Testis (tissue), 2 donors: ENCODE measurements at regions not wholly inside any gene's neighbourhood (a gene's known extent, or its start where the extent isn't known, plus 50 kb on each side); places are given as distances from the start of the nearest gene placed in this dataset.

Source experiments
- DNase-seq: peaks from one replicate; pipeline ENCODE4 v3.0.0-alpha.2; 2019
- H3K27ac ChIP-seq, 2 donors: fragments of 200-600 bp; sonication (generic); one replicate each; pipeline ENCODE4 v1.5.1; 2019
- H3K27me3 ChIP-seq: fragments of 200-600 bp; sonication (generic); one replicate; pipeline ENCODE4 v1.5.1; 2019
- H3K36me3 ChIP-seq: fragments of 200-600 bp; sonication (generic); one replicate; pipeline ENCODE4 v1.5.1; 2017; ENCODE audit warnings: low read depth; ENCODE audit errors: missing control alignments
- H3K4me1 ChIP-seq: fragments of 200-600 bp; sonication (generic); one replicate; pipeline ENCODE4 v1.5.1; 2019
- H3K4me3 ChIP-seq, 2 donors: fragments of 200-600 bp; sonication (generic); one replicate each; pipeline ENCODE4 v1.5.1; 2017 to 2019
- H3K9me3 ChIP-seq: fragments of 200-600 bp; sonication (generic); one replicate; pipeline ENCODE4 v1.5.1; 2017
- CTCF ChIP-seq, 3 experiments: fragments of 450-650 bp in 2 of 3; fragments of 200-600 bp in 1 of 3; sonication (generic) in 1 of 3; IDR thresholded peaks; one replicate each; pipeline ENCODE4 v1.5.1; 2016 to 2019; ENCODE audit warnings: antibody characterized with exemption in 3 of 3, mild to moderate bottlenecking in 2 of 3, moderate library complexity in 1 of 3
- POLR2A ChIP-seq: fragments of 450-650 bp; IDR thresholded peaks from one replicate; pipeline ENCODE4 v1.6.1; 2017; ENCODE audit warnings: antibody characterized with exemption, mild to moderate bottlenecking, moderate library complexity
- WGBS, 2 donors: methylation state at CpG; one replicate each; pipeline ENCODE4 v1.1.5; 2018; 5-methylcytosine and 5-hydroxymethylcytosine counted together
- intact Hi-C: fragments of 100-400 bp; cut with DNase I; formaldehyde crosslinking; loops from one replicate; pipeline ENCODE4 v1.15.1; 2023; ENCODE audit warnings: low total_unique reads

DNA sequence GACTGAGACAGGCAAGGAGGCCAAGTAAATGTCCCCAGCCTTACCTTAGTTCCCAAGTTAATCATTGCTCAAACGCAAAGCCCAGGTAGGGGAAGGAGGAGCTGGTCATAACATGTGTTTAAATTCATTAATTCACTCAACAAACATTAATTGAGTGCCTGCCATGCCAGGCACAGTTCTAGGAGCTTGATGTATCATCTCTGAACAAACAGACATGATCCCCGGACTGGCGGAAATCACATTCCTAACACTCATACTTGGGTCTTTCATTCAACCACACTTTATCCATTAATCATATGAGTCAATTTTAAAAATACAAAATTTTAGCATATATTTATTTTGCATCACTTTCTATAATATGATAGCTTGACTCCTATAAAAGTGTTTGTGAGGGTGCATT, 335.3 kb upstream of the NOCT start:
- H3K4me1 ChIP-seq, result no peaks in the 10 kb centered on the region
- no peak for DNase-seq
- no peaks in the 10 kb centered on the region for H3K27me3 ChIP-seq
- no peak overlapping the region for H3K27ac ChIP-seq
- no peak overlapping the region for H3K4me3 ChIP-seq
- 95% methylated on average over 3 of the region's 3 CpGs for WGBS, 2 donors
- no peaks in the 10 kb centered on the region for H3K36me3 ChIP-seq
- no peak for TF ChIP-seq POLR2A
- TF ChIP-seq CTCF (IDR thresholded peaks at IDR 0.05), result no peak
- no peaks in the 10 kb centered on the region for H3K9me3 ChIP-seq
- intact Hi-C loops, result loop anchor here (10.0 kb wide), 1 partner anchor 645 kb away; no protein-coding TSS in a partner anchor

GRCh38 chr4:138678985-138679746, 336.4 kb upstream of the NOCT start:
- WGBS, 2 donors, result 80 to 87% methylated on average over 10 of the region's 10 CpGs
- no peaks in the 10 kb centered on the region for H3K36me3 ChIP-seq

DNA sequence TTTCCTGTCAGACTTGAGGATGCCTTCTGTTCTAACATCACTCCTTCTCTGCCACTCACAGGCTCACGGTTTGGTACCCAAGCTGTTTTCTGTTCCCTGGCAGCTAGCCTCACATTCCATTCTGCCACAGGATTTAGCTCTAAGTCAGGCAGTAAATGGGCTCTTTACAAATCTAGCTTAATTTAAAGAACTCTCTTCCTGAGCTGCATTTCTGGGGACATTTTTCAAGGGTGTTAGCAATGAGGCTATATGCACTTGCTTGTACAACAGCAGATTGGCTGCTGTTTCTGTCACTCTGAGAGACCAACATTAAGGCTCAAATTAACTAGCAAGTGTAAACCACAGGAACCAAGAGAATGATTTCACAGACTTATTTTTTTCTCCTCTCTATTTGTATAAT, 337.8 kb upstream of the NOCT start:
- no peak for DNase-seq
- 65 to 86% methylated on average over 1 of the region's 1 CpG for WGBS, 2 donors
- H3K27me3 ChIP-seq, result no peaks in the 10 kb centered on the region
- no peak overlapping the region for H3K4me3 ChIP-seq
- H3K27ac ChIP-seq, result no peak overlapping the region
- peaks cover 6% of the 10 kb centered on the region for H3K4me1 ChIP-seq
- TF ChIP-seq CTCF (IDR thresholded peaks at IDR 0.05) (no peak), POLR2A (no peak)
- H3K36me3 ChIP-seq, result no peaks in the 10 kb centered on the region
- intact Hi-C loops, result no loop called here
- H3K9me3 ChIP-seq, result no peaks in the 10 kb centered on the region

More at GRCh38 chr4:138678985-138679746, 336.4 kb upstream of the NOCT start:
- DNase-seq, result no peak
- Histone ChIP-seq H3K4me3 (no peak overlapping the region), H3K27ac (no peak overlapping the region), H3K4me1 (no peaks in the 10 kb centered on the region), H3K9me3 (no peaks in the 10 kb centered on the region), H3K27me3 (no peaks in the 10 kb centered on the region)
- TF ChIP-seq POLR2A, result no peak
- TF ChIP-seq CTCF (IDR thresholded peaks at IDR 0.05), result no peak
- intact Hi-C loops, result no loop called here

DNA sequence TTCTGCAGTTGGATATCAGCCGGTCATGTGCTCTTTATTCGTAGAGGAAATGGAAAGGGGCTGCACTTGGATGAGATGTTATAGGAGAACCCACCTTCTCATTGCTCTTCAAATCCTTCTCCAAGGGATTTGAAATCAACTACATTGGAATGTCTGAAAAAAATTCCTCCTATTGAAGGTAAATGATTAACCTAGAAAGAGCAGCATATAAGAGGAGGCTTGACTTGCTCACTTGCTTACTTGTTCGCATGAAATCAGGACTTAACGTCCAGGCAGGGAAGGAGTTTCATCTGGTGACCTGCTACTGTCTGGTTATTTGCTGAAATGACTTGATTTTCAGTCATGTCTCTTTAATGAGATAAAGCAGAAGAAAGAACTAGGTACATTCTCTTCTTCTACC, 338.4 kb upstream of the NOCT start:
- no peak overlapping the region for H3K27ac ChIP-seq
- TF ChIP-seq CTCF (IDR thresholded peaks at IDR 0.05) (no peak), POLR2A (no peak)
- DNase-seq, result no peak
- no peaks in the 10 kb centered on the region for H3K36me3 ChIP-seq
- no peaks in the 10 kb centered on the region for H3K27me3 ChIP-seq
- no peaks in the 10 kb centered on the region for H3K9me3 ChIP-seq
- 84 to 91% methylated on average over 4 of the region's 4 CpGs for WGBS, 2 donors
- H3K4me3 ChIP-seq, result no peak overlapping the region
- intact Hi-C loops, result no loop called here
- H3K4me1 ChIP-seq, result peaks cover 7% of the 10 kb centered on the region

DNA sequence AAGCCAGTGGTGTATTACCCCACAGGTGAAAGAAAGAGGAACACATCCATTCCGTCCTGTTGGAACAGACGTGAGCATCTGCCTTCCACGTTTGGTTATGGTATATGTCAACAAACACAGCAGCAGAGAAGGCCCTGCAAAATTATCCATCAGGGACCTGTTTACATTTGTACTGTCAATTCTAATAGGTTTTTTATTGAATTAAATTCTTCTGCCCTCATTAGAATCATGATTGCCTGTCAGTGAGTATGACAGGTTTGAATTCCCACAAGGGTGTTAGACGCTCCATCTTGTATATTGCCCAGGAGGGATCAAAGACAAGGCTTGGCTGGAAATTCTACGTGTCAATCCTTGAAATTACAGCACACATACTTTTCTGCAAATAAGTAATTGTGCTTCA, 339.9 kb upstream of the NOCT start:
- no peak overlapping the region for H3K27ac ChIP-seq
- H3K9me3 ChIP-seq, result no peaks in the 10 kb centered on the region
- TF ChIP-seq CTCF (IDR thresholded peaks at IDR 0.05), result no peak
- TF ChIP-seq POLR2A, result no peak
- DNase-seq, result no peak
- H3K4me3 ChIP-seq, result no peak overlapping the region
- peaks cover 14% of the 10 kb centered on the region for H3K4me1 ChIP-seq
- WGBS, 2 donors, result 90% methylated on average over 5 of the region's 5 CpGs
- intact Hi-C loops, result no loop called here
- H3K27me3 ChIP-seq, result no peaks in the 10 kb centered on the region
- no peaks in the 10 kb centered on the region for H3K36me3 ChIP-seq
